Astrocyte of the cerebellum (primary cell): ENCODE measurements at regions not wholly inside any gene's neighbourhood (a gene's known extent, or its start where the extent isn't known, plus 50 kb on each side); places are given as distances from the start of the nearest gene placed in this dataset.

ENCODE experiments used
- DNase-seq: peaks from one replicate; pipeline ENCODE4 v3.0.0-alpha.2; 2011; ENCODE audit warnings: low read depth
- H3K4me3 ChIP-seq: 2 replicates; pipeline ENCODE4 v1.5.1; 2011; ENCODE audit warnings: mild to moderate bottlenecking, low read depth, low read length, moderate library complexity
- CTCF ChIP-seq: IDR thresholded peaks from 2 replicates; pipeline ENCODE4 v1.5.1; 2012; ENCODE audit warnings: low read length, low read depth, moderate library complexity, mild to moderate bottlenecking; ENCODE audit errors: missing control alignments
- in situ Hi-C: cut with HindIII; loops from 2 replicates; pipeline ENCODE4 v1.10.0; 2017; ENCODE audit warnings: low sequenced_read_pairs

GRCh38 chr10:127610816-127611215, 61.7 kb downstream of the NPS start:
- DNase-seq = no peak
- in situ Hi-C loops = no loop called here
- no peak overlapping the region for H3K4me3 ChIP-seq
- no peak for TF ChIP-seq CTCF

GRCh38 chr10:127614484-127615017, 65.4 kb downstream of the NPS start:
- H3K4me3 ChIP-seq = no peak overlapping the region
- in situ Hi-C loops = no loop called here
- no peak for DNase-seq
- no peak for TF ChIP-seq CTCF

GRCh38 chr10:127618797-127619196, 69.7 kb downstream of the NPS start:
- no peak for TF ChIP-seq CTCF
- no peak for DNase-seq
- H3K4me3 ChIP-seq = no peak overlapping the region
- in situ Hi-C loops = no loop called here

GRCh38 chr10:127619546-127620325, 70.6 kb downstream of the NPS start:
- no peak for TF ChIP-seq CTCF
- DNase-seq = no peak
- in situ Hi-C loops = no loop called here
- H3K4me3 ChIP-seq = no peak overlapping the region

- DNase-seq = no peak
- in situ Hi-C loops = no loop called here
- H3K4me3 ChIP-seq = no peak overlapping the region
- no peak for TF ChIP-seq CTCF
These were observed 86.8 kb downstream of the NPS start for GRCh38 chr10:127635882-127636281.

- no peak for DNase-seq
- TF ChIP-seq CTCF = no peak
- in situ Hi-C loops = no loop called here
- no peak overlapping the region for H3K4me3 ChIP-seq
These were observed 88.1 kb upstream of the FOXI2 start for GRCh38 chr10:127648885-127649284.
